HCT116 (cell line): ENCODE measurements at regions not wholly inside any gene's neighbourhood (a gene's known extent, or its start where the extent isn't known, plus 50 kb on each side); places are given as distances from the start of the nearest gene placed in this dataset.

Source experiments
- ATAC-seq: fragments of 200-7000 bp; cut with Tn5 transposase; 2 replicates; pipeline ENCODE4 v1.9.1; 2020; ENCODE audit warnings: mild to moderate bottlenecking, moderate library complexity
- BruUV-seq: library from RNA; stranded (reverse); fragments of 400-500 nt; replicated peaks from 2 replicates; lab custom pipeline; 2021; lab: Mats Ljungman, UMichigan
- CTCF ChIA-PET: fragments of 300-600 bp; sonication (Branson Sonifier 250); formaldehyde crosslinking; loops from one replicate; lab custom pipeline; 2021; ENCODE audit warnings: antibody characterized with exemption; lab: Charles Lee
- POLR2A ChIA-PET: fragments of 300-600, 350-600 bp; sonication (Branson Sonifier 250); formaldehyde crosslinking; loops from one replicate; lab custom pipeline; 2021; ENCODE audit warnings: antibody characterized with exemption; lab: Charles Lee
- RAD21 ChIA-PET, 2 experiments: fragments of 300-600 bp; sonication (Branson Sonifier 250); formaldehyde crosslinking; loops; one replicate each; lab custom pipeline; 2023; ENCODE audit warnings: low total read pairs in 2 of 2; ENCODE audit not compliant: uncharacterized antibody in 2 of 2, unreplicated experiment in 2 of 2, low non-redundant PET in 1 of 2; lab: Charles Lee
- DNase-seq: peaks from one replicate; pipeline ENCODE4 v3.0.0-alpha.2; 2010; ENCODE audit warnings: low read depth, low spot score
- H2AFZ ChIP-seq: fragments of 200-600 bp; shearing (Covaris generic), sonication (generic); 2 replicates; pipeline ENCODE4 v1.6.1; 2017; ENCODE audit warnings: low read depth, mixed run types, mixed read lengths, antibody characterized with exemption, low read length; ENCODE audit not compliant: poor library complexity, severe bottlenecking
- H3K27ac ChIP-seq: 2 replicates; pipeline ENCODE4 v1.5.1; 2012; ENCODE audit warnings: low read depth, low read length
- H3K27me3 ChIP-seq: fragments of 200-600 bp; sonication (generic); 2 replicates; pipeline ENCODE4 v1.6.1; 2016; ENCODE audit warnings: mixed run types, low read length, mixed read lengths; ENCODE audit not compliant: insufficient read depth
- H3K36me3 ChIP-seq, 2 experiments: fragments of 200-500 bp in 1 of 2; fragments of 200-600 bp in 1 of 2; sonication (Bioruptor generic) in 1 of 2; sonication (generic) in 1 of 2; 2 replicates each; pipeline versions ENCODE4 v1.5.1 to v1.6.1; 2014 to 2016; ENCODE audit warnings: low read length in 2 of 2, inconsistent platforms in 1 of 2, mixed read lengths in 1 of 2, mixed run types in 1 of 2; ENCODE audit not compliant: insufficient read depth in 2 of 2, control insufficient read depth in 1 of 2
- H3K4me1 ChIP-seq, 2 experiments: fragments of 200-600 bp in 1 of 2; sonication (generic) in 1 of 2; 2 replicates each; pipeline versions ENCODE4 v1.5.1 to v1.6.1; 2012 to 2017; ENCODE audit warnings: low read length in 2 of 2, inconsistent platforms in 1 of 2, mild to moderate bottlenecking in 1 of 2, mixed read lengths in 1 of 2, mixed run types in 1 of 2, moderate library complexity in 1 of 2; ENCODE audit not compliant: insufficient read depth in 2 of 2, control insufficient read depth in 1 of 2
- H3K4me2 ChIP-seq: fragments of 200-600 bp; sonication (generic); 2 replicates; pipeline ENCODE4 v1.6.1; 2017; ENCODE audit warnings: mixed run types, low read length, mixed read lengths
- H3K4me3 ChIP-seq, 2 experiments: fragments of 200-600 bp in 1 of 2; sonication (generic) in 1 of 2; replicated peaks in 1 of 2; 2 replicates each; pipeline ENCODE4 v1.5.1; 2011 to 2016; ENCODE audit warnings: low read length in 2 of 2, control low read depth in 1 of 2, low read depth in 1 of 2, mild to moderate bottlenecking in 1 of 2, mixed read lengths in 1 of 2, mixed run types in 1 of 2
- H3K79me2 ChIP-seq: fragments of 200-600 bp; sonication (generic); 2 replicates; pipeline ENCODE4 v1.6.1; 2017; ENCODE audit warnings: mild to moderate bottlenecking, mixed run types, low read length, moderate library complexity, mixed read lengths; ENCODE audit not compliant: insufficient read depth
- H3K9ac ChIP-seq: fragments of 200-600 bp; sonication (generic); 2 replicates; pipeline ENCODE4 v1.6.1; 2016; ENCODE audit warnings: low read length, mixed read lengths
- H3K9me2 ChIP-seq: fragments of 200-600 bp; sonication (generic), shearing (Covaris generic); 2 replicates; pipeline ENCODE4 v1.6.1; 2017; ENCODE audit warnings: mixed run types, mild to moderate bottlenecking, moderate library complexity; ENCODE audit not compliant: insufficient read depth
- H3K9me3 ChIP-seq, 2 experiments: fragments of 200-500 bp in 1 of 2; fragments of 200-600 bp in 1 of 2; sonication (Bioruptor generic) in 1 of 2; sonication (generic) in 1 of 2; 2 replicates each; pipeline ENCODE4 v1.6.1; 2014 to 2017; ENCODE audit warnings: low read length in 2 of 2, mixed read lengths in 2 of 2, inconsistent platforms in 1 of 2, low read depth in 1 of 2, mild to moderate bottlenecking in 1 of 2, mixed run types in 1 of 2, moderate library complexity in 1 of 2; ENCODE audit not compliant: control insufficient read depth in 1 of 2, insufficient read depth in 1 of 2
- H4K20me1 ChIP-seq: fragments of 200-600 bp; sonication (generic), shearing (Covaris generic); 2 replicates; pipeline ENCODE4 v1.6.1; 2017; ENCODE audit warnings: mixed run types, mild to moderate bottlenecking, moderate library complexity; ENCODE audit not compliant: insufficient read depth
- ATF3 ChIP-seq: IDR thresholded peaks from 2 replicates; pipeline ENCODE4 v1.6.1; 2012
- CBX3 ChIP-seq: IDR thresholded peaks from 2 replicates; pipeline ENCODE4 v1.6.1; 2012; ENCODE audit warnings: low read depth
- CEBPB ChIP-seq: IDR thresholded peaks from 2 replicates; pipeline ENCODE4 v1.6.1; 2012; ENCODE audit warnings: low read depth
- ELF1 ChIP-seq: IDR thresholded peaks from 2 replicates; pipeline ENCODE4 v1.6.1; 2012; ENCODE audit warnings: low read depth, borderline replicate concordance
- EZH2phosphoT487 ChIP-seq: fragments of 200-600 bp; IDR thresholded peaks from 2 replicates; pipeline ENCODE4 v1.6.1; 2018; ENCODE audit warnings: antibody characterized with exemption, borderline replicate concordance
- POLR2A ChIP-seq: IDR thresholded peaks from 2 replicates; pipeline ENCODE4 v1.7.0; 2011; ENCODE audit warnings: borderline replicate concordance; ENCODE audit not compliant: insufficient read depth, insufficient read length; ENCODE audit errors: extremely low read depth
- SP1 ChIP-seq: IDR thresholded peaks from 2 replicates; pipeline ENCODE4 v1.6.1; 2012; ENCODE audit warnings: low read depth
- SRF ChIP-seq: IDR thresholded peaks from 2 replicates; pipeline ENCODE4 v1.6.1; 2012; ENCODE audit warnings: low read depth
- TCF7L2 ChIP-seq: IDR thresholded peaks from 2 replicates; pipeline ENCODE4 v1.7.0; 2011; ENCODE audit warnings: borderline replicate concordance, inconsistent platforms; ENCODE audit not compliant: insufficient read depth, insufficient read length; ENCODE audit errors: extremely low read depth
- YY1 ChIP-seq: IDR thresholded peaks from 2 replicates; pipeline ENCODE4 v1.6.1; 2011; ENCODE audit warnings: low read length, low read depth, moderate library complexity, mild to moderate bottlenecking; ENCODE audit not compliant: insufficient replicate concordance; ENCODE audit errors: extremely low read depth
- ZFX ChIP-seq: fragments of 450-650 bp; IDR thresholded peaks from 2 replicates; pipeline ENCODE4 v1.6.1; 2017
- intact Hi-C: fragments of 100-400 bp; cut with micrococcal nuclease; formaldehyde crosslinking; loops from 2 replicates; pipeline ENCODE4 v1.10.0; 2022
- TF ChIP-seq, protein P1 (sequence below), 3 experiments: fragments of 200-600 bp in 1 of 3; sonication (generic) in 1 of 3; IDR thresholded peaks in 2 of 3; conservative IDR thresholded peaks in 1 of 3; 2 replicates each; pipeline ENCODE4 v1.5.1; 2012 to 2017; ENCODE audit warnings: low read depth in 2 of 3, low read length in 2 of 3, antibody characterized with exemption in 1 of 3, borderline replicate concordance in 1 of 3, control low read depth in 1 of 3, mild to moderate bottlenecking in 1 of 3, mixed read lengths in 1 of 3, mixed run types in 1 of 3, moderate library complexity in 1 of 3; ENCODE audit not compliant: insufficient read depth in 1 of 3

- ATAC-seq, result no peak
- Histone ChIP-seq H3K9me3 (no peaks in the 10 kb centered on the region), H3K4me1 (no peaks in the 10 kb centered on the region), H3K4me3 (no peak overlapping the region), H3K36me3 (no peaks in the 10 kb centered on the region)
- RAD21 ChIA-PET, result no interaction called here
- BruUV-seq, result no TSS peak
- intact Hi-C loops, result no loop called here
- TF ChIP-seq, protein P1, sequence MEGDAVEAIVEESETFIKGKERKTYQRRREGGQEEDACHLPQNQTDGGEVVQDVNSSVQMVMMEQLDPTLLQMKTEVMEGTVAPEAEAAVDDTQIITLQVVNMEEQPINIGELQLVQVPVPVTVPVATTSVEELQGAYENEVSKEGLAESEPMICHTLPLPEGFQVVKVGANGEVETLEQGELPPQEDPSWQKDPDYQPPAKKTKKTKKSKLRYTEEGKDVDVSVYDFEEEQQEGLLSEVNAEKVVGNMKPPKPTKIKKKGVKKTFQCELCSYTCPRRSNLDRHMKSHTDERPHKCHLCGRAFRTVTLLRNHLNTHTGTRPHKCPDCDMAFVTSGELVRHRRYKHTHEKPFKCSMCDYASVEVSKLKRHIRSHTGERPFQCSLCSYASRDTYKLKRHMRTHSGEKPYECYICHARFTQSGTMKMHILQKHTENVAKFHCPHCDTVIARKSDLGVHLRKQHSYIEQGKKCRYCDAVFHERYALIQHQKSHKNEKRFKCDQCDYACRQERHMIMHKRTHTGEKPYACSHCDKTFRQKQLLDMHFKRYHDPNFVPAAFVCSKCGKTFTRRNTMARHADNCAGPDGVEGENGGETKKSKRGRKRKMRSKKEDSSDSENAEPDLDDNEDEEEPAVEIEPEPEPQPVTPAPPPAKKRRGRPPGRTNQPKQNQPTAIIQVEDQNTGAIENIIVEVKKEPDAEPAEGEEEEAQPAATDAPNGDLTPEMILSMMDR (IDR thresholded peaks at IDR 0.05 in 2 of 3, conservative IDR thresholded peaks at IDR 0.05 in 1 of 3; ENCODE audit: borderline replicate concordance in 1 of 3, insufficient read depth in 1 of 3, low read depth in 2 of 3, low read length in 2 of 3), result no peak
- TF ChIP-seq YY1 (no peak), CBX3 (no peak), ZFX (no peak), SP1 (no peak)
- TF ChIP-seq, all 23 proteins: peak for 0
- no peak overlapping the region for H2AFZ ChIP-seq
- no peaks in the 10 kb centered on the region for H3K27me3 ChIP-seq
- H3K9me2 ChIP-seq, result no peaks in the 10 kb centered on the region
- ChIA-PET CTCF (no interaction called here), POLR2A (no interaction called here)
- no peak overlapping the region for H3K9ac ChIP-seq
- no peak overlapping the region for H3K27ac ChIP-seq
- no peaks in the 10 kb centered on the region for H4K20me1 ChIP-seq
- no peak overlapping the region for H3K4me2 ChIP-seq
- no peak for DNase-seq
- H3K79me2 ChIP-seq, result no peaks in the 10 kb centered on the region
These were observed 146.3 kb downstream of the DTHD1 start for GRCh38 chr4:36427696-36428095.

DNA sequence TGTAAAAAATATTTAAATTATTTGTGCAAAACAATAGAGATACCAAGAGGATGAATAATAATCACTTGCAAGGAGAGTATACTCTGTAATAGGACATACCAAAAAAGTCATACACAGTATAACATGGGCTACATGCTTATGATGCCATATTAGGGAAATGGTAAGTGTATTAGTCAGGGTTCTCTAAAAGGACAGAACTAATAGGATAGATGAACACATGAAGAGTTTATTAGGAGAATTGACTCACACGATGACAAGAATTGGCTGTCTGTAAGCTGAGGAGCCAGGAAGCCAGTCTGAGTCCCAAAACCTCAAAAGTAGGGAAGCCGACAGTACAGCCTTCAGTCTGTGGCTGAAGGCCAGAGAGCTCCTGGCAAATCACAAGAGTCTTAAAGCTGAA, 151.2 kb downstream of the DTHD1 start:
- RAD21 ChIA-PET, result no interaction called here
- no peaks in the 10 kb centered on the region for H3K36me3 ChIP-seq
- DNase-seq (no peak), ATAC-seq (no peak)
- no peak overlapping the region for H3K4me3 ChIP-seq
- POLR2A ChIA-PET, result no interaction called here
- no TSS peak for BruUV-seq
- H3K27me3 ChIP-seq, result no peaks in the 10 kb centered on the region
- H4K20me1 ChIP-seq, result no peaks in the 10 kb centered on the region
- TF ChIP-seq CEBPB, result no peak
- TF ChIP-seq TCF7L2, result no peak
- no peak for TF ChIP-seq SRF
- TF ChIP-seq EZH2phosphoT487, result no peak
- no peak for TF ChIP-seq ELF1
- no peak for TF ChIP-seq ATF3
- TF ChIP-seq YY1, result no peak
- no peak for TF ChIP-seq SP1
- TF ChIP-seq POLR2A, result no peak
- H3K9me2 ChIP-seq, result no peaks in the 10 kb centered on the region
- H3K79me2 ChIP-seq, result no peaks in the 10 kb centered on the region
- CTCF ChIA-PET, result no interaction called here
- H3K4me1 ChIP-seq, result no peaks in the 10 kb centered on the region
- H3K9ac ChIP-seq, result no peak overlapping the region
- intact Hi-C loops, result no loop called here
- no peak overlapping the region for H3K4me2 ChIP-seq
- no peak overlapping the region for H3K27ac ChIP-seq
- H3K9me3 ChIP-seq, result no peaks in the 10 kb centered on the region
- H2AFZ ChIP-seq, result no peak overlapping the region
